Aorta (tissue), 5 donors: ENCODE measurements at regions not wholly inside any gene's neighbourhood (a gene's known extent, or its start where the extent isn't known, plus 50 kb on each side); places are given as distances from the start of the nearest gene placed in this dataset.
"Not testable (repeated sequence)": the region's sequence is repeated elsewhere in the genome, so short reads cannot be mapped to it uniquely, and the experiment has no call there.

Experiments
- ATAC-seq: fragments of 200-7000 bp; cut with Tn5 transposase; one replicate; pipeline ENCODE4 v1.9.1; 2022; ENCODE audit warnings: moderate library complexity; ENCODE audit not compliant: low FRiP score
- DNase-seq, 2 donors: peaks; one replicate each; pipeline ENCODE4 v3.0.0-alpha.2; 2020
- H3K27ac ChIP-seq, 2 donors: one replicate each; pipeline ENCODE4 v1.5.1; 2013; ENCODE audit warnings: low read length in 2 of 2, mild to moderate bottlenecking in 2 of 2, moderate library complexity in 2 of 2, control low read depth in 1 of 2, inconsistent platforms in 1 of 2, low read depth in 1 of 2
- H3K27me3 ChIP-seq, 2 donors: one replicate each; pipeline ENCODE4 v1.6.1; 2013; ENCODE audit warnings: control low read depth in 1 of 2, low read length in 1 of 2, mild to moderate bottlenecking in 1 of 2, moderate library complexity in 1 of 2; ENCODE audit not compliant: insufficient read depth in 2 of 2, control insufficient read depth in 1 of 2
- H3K36me3 ChIP-seq, 2 donors: one replicate each; pipeline ENCODE4 v1.6.1; 2013; ENCODE audit warnings: control low read depth in 1 of 2, low read length in 1 of 2, mild to moderate bottlenecking in 1 of 2; ENCODE audit not compliant: insufficient read depth in 2 of 2, control insufficient read depth in 1 of 2
- H3K4me1 ChIP-seq, 2 donors: one replicate each; pipeline ENCODE4 v1.6.1; 2013; ENCODE audit warnings: low read length in 2 of 2, control low read depth in 1 of 2, mild to moderate bottlenecking in 1 of 2, moderate library complexity in 1 of 2; ENCODE audit not compliant: insufficient read depth in 2 of 2, control insufficient read depth in 1 of 2
- H3K4me3 ChIP-seq, 2 donors: one replicate each; pipeline ENCODE4 v1.5.1; 2013; ENCODE audit warnings: low read length in 2 of 2, control low read depth in 1 of 2, mild to moderate bottlenecking in 1 of 2
- H3K9me3 ChIP-seq: one replicate; pipeline ENCODE4 v1.6.1; 2013; ENCODE audit warnings: mild to moderate bottlenecking, low read length; ENCODE audit not compliant: control insufficient read depth
- WGBS, 2 donors: extraction: QIAGEN DNeasy Blood & Tissue Kit; methylation state at CpG; one replicate each; pipeline ENCODE4 v1.1.7; 2013; 5-methylcytosine and 5-hydroxymethylcytosine counted together
- intact Hi-C, 2 donors: fragments of 100-400 bp; cut with DNase I; formaldehyde crosslinking; loops; one replicate each; pipeline versions ENCODE4 v1.14.2 to v1.15.0; 2022
- donor health status: healthy with polysubstance abuse.
- donor health status: Bipolar disorder and iron deficiency.
- donor health status: DM: no; HTN: no; CAD: no.
- donor health status: DM: no; HTN: no; CAD: no.
- donor health status: DM: yes; HTN: yes; CAD: no.

GRCh38 chr9:124140941-124141568 lies 116.7 kb upstream of the NEK6 start:
- H3K36me3 ChIP-seq: no peaks in the 10 kb centered on the region
- intact Hi-C loops: no loop called here
- no peak overlapping the region for H3K4me3 ChIP-seq
- 75 to 82% methylated on average over 6 of the region's 6 CpGs for WGBS, 2 donors
- H3K9me3 ChIP-seq: no peaks in the 10 kb centered on the region
- DNase-seq (no peak), ATAC-seq (no peak)
- H3K27me3 ChIP-seq: no peaks in the 10 kb centered on the region
- H3K4me1 ChIP-seq: no peaks in the 10 kb centered on the region
- no peak overlapping the region for H3K27ac ChIP-seq

- H3K27me3 ChIP-seq, intact Hi-C loops, ATAC-seq, H3K9me3 ChIP-seq, H3K4me1 ChIP-seq, H3K36me3 ChIP-seq, DNase-seq, H3K4me3 ChIP-seq, H3K27ac ChIP-seq: not testable (repeated sequence)
- 54 to 59% methylated on average over 10 of the region's 10 CpGs for WGBS, 2 donors
These were observed 113.1 kb upstream of the NEK6 start for GRCh38 chr9:124144561-124145123.

- intact Hi-C loops: no loop called here
- ATAC-seq (no peak), DNase-seq (no peak)
- no peaks in the 10 kb centered on the region for H3K27me3 ChIP-seq
- no peak overlapping the region for H3K27ac ChIP-seq
- WGBS, 2 donors: 75 to 79% methylated on average over 4 of the region's 4 CpGs
- H3K4me1 ChIP-seq: no peaks in the 10 kb centered on the region
- no peaks in the 10 kb centered on the region for H3K9me3 ChIP-seq
- H3K4me3 ChIP-seq: no peak overlapping the region
- no peaks in the 10 kb centered on the region for H3K36me3 ChIP-seq
These were observed 111.7 kb upstream of the NEK6 start for GRCh38 chr9:124146031-124146561.

- DNase-seq: no peak
- Histone ChIP-seq H3K9me3 (peaks cover 2% of the 10 kb centered on the region), H3K36me3 (no peaks in the 10 kb centered on the region), H3K4me1 (no peaks in the 10 kb centered on the region), H3K27me3 (no peaks in the 10 kb centered on the region), H3K27ac (no peak overlapping the region), H3K4me3 (no peak overlapping the region)
- ATAC-seq: no peak
- intact Hi-C loops: no loop called here
- WGBS, 2 donors: 33 to 44% methylated on average over 1 of the region's 1 CpG
These were observed 107.8 kb upstream of the NEK6 start for GRCh38 chr9:124149992-124150391.

GRCh38 chr9:124163760-124164255 lies 93.9 kb upstream of the NEK6 start:
- Histone ChIP-seq H3K36me3 (no peaks in the 10 kb centered on the region), H3K27me3 (no peaks in the 10 kb centered on the region), H3K27ac (no peak overlapping the region), H3K9me3 (peaks cover 1% of the 10 kb centered on the region), H3K4me1 (no peaks in the 10 kb centered on the region), H3K4me3 (no peak overlapping the region)
- intact Hi-C loops: no loop called here
- ATAC-seq (peak; percentile 56), DNase-seq (no peak)
- WGBS, 2 donors: 22 to 31% methylated on average over 2 of the region's 2 CpGs

- Histone ChIP-seq H3K27ac (no peak overlapping the region), H3K9me3 (peaks cover 1% of the 10 kb centered on the region), H3K36me3 (no peaks in the 10 kb centered on the region), H3K4me3 (no peak overlapping the region), H3K4me1 (no peaks in the 10 kb centered on the region), H3K27me3 (no peaks in the 10 kb centered on the region)
- intact Hi-C loops: no loop called here
- DNase-seq (peak in 1 of 2 donors; percentile 59), ATAC-seq (peak; percentile 52)
- WGBS, 2 donors: 5 to 7% methylated on average over 5 of the region's 5 CpGs
These were observed 92.9 kb upstream of the NEK6 start for GRCh38 chr9:124164811-124165210.

- WGBS, 2 donors: 73 to 78% methylated on average over 5 of the region's 5 CpGs
- H3K36me3 ChIP-seq: no peaks in the 10 kb centered on the region
- no peak for ATAC-seq
These were observed 83.3 kb upstream of the NEK6 start for GRCh38 chr9:124174433-124174832.

GRCh38 chr9:124177522-124177921 lies 80.2 kb upstream of the NEK6 start:
- H3K9me3 ChIP-seq, intact Hi-C loops, H3K27ac ChIP-seq, H3K36me3 ChIP-seq, H3K27me3 ChIP-seq, H3K4me1 ChIP-seq, DNase-seq, H3K4me3 ChIP-seq, ATAC-seq: not testable (repeated sequence)
- 97 to 98% methylated on average over 7 of the region's 7 CpGs for WGBS, 2 donors

More at GRCh38 chr9:124174433-124174832, 83.3 kb upstream of the NEK6 start:
- intact Hi-C loops: no loop called here
- H3K4me1 ChIP-seq: no peaks in the 10 kb centered on the region
- H3K4me3 ChIP-seq: no peak overlapping the region
- no peaks in the 10 kb centered on the region for H3K27me3 ChIP-seq
- DNase-seq: no peak
- no peak overlapping the region for H3K27ac ChIP-seq
- no peaks in the 10 kb centered on the region for H3K9me3 ChIP-seq
